ENCODE measurements at regions not wholly inside any gene's neighbourhood (a gene's known extent, or its start where the extent isn't known, plus 50 kb on each side); places are given as distances from the start of the nearest gene placed in this dataset.

GRCh38 chr18:43662657-43663056 is 385.4 kb upstream of the SYT4 start:
- no peaks in the 10 kb centered on the region for H3K9me3 Mint-ChIP-seq (ENCODE audit: insufficient read depth)
- ChIA-PET CTCF (interaction anchor here (0.6 kb wide), 1 partner anchor 1018 kb away, joined by 3 read pairs; the partner anchor contains the start of gene SETBP1), POLR2A (no interaction called here)
- no peaks in the 10 kb centered on the region for H3K27me3 Mint-ChIP-seq (ENCODE audit: low read depth)
- no peak overlapping the region for H3K27ac Mint-ChIP-seq
- no peaks in the 10 kb centered on the region for H3K36me3 Mint-ChIP-seq (ENCODE audit: low read depth)
- no peaks in the 10 kb centered on the region for H3K4me1 Mint-ChIP-seq (ENCODE audit: low read depth)
- DNase-seq (no peak), ATAC-seq (no peak)
- no peak overlapping the region for H3K4me3 Mint-ChIP-seq

- no peaks in the 10 kb centered on the region for H3K9me3 Mint-ChIP-seq (ENCODE audit: insufficient read depth)
Measured at GRCh38 chr18:43663159-43663558, 385.9 kb upstream of the SYT4 start.

DNA sequence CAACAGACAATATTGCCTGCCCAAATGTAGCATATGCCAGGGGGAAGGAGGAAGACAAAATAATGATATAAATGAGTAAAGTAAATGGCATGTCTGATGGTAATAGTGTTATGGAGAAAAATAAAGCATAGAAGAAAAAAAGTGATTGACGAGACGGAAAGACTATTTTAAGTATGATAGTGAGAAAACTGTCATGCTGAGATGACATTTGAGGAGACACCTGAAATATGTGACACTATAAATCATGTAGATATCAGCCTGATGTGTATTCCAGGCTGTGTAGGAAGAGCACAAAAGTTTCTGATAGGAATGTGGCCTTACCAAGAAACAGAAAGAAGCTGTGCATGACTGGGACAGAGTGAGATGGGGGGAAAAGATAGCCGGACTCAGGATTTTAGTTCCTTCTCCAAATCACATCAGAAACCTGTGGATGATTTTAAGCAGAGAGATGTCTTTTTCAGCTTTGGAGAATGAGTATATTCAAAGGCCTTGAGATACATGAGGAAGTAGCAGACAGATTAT is 387.3 kb upstream of the SYT4 start:
- POLR2A ChIA-PET, result no interaction called here
- H3K9me3 Mint-ChIP-seq (ENCODE audit: insufficient read depth), result no peaks in the 10 kb centered on the region
- no peak for ATAC-seq
- no peak overlapping the region for H3K4me3 Mint-ChIP-seq
- no peak overlapping the region for H3K27ac Mint-ChIP-seq
- no peaks in the 10 kb centered on the region for H3K4me1 Mint-ChIP-seq (ENCODE audit: low read depth)
- DNase-seq, result no peak
- CTCF ChIA-PET, result no interaction called here
- H3K27me3 Mint-ChIP-seq (ENCODE audit: low read depth), result no peaks in the 10 kb centered on the region
- no peaks in the 10 kb centered on the region for H3K36me3 Mint-ChIP-seq (ENCODE audit: low read depth)

More at GRCh38 chr18:43663159-43663558, 385.9 kb upstream of the SYT4 start:
- H3K27ac Mint-ChIP-seq, result no peak overlapping the region
- DNase-seq (no peak), ATAC-seq (no peak)
- CTCF ChIA-PET, result no interaction called here
- no peaks in the 10 kb centered on the region for H3K36me3 Mint-ChIP-seq (ENCODE audit: low read depth)
- no peaks in the 10 kb centered on the region for H3K27me3 Mint-ChIP-seq (ENCODE audit: low read depth)
- no peak overlapping the region for H3K4me3 Mint-ChIP-seq
- H3K4me1 Mint-ChIP-seq (ENCODE audit: low read depth), result no peaks in the 10 kb centered on the region
- POLR2A ChIA-PET, result no interaction called here

DNA sequence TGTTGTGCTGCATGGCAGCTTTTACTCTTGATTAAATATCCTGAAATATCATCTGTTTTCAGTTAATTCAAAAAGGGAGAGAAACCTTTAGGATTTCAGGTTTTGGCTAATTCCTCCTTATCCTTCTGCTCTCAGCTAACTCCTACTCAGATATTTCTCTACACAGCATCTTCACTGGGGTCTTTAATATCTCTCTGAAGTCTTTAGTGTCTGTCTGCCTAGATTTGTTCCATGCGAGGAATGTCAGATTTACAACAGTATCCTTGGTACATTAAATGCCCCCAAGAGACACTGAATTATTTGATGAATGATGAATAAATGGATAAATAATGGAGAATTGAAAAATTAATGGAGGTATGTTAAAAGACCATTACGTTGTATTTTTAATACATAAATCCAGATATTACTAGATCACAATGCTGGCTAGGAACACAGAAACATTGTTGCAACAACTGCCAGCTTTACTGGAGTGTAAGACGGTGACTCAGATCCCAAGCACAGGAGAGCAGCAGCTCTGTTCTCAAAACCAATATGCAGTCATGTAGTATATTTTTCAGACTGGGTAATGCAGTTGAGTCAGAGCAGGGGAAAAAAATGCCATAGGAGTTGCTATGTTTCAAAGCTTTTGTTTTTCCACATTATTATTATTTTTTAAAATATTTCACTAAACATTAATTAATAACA is 388.0 kb upstream of the SYT4 start:
- Mint-ChIP-seq H3K9me3 (ENCODE audit: insufficient read depth) (no peaks in the 10 kb centered on the region), H3K4me1 (ENCODE audit: low read depth) (no peaks in the 10 kb centered on the region), H3K36me3 (ENCODE audit: low read depth) (no peaks in the 10 kb centered on the region), H3K27ac (no peak overlapping the region), H3K27me3 (ENCODE audit: low read depth) (no peaks in the 10 kb centered on the region), H3K4me3 (no peak overlapping the region)
- CTCF ChIA-PET, result no interaction called here
- DNase-seq, result no peak
- POLR2A ChIA-PET, result no interaction called here
- ATAC-seq, result no peak

GRCh38 chr18:43668866-43669265 is 391.6 kb upstream of the SYT4 start:
- Mint-ChIP-seq H3K27me3 (ENCODE audit: low read depth) (no peaks in the 10 kb centered on the region), H3K4me1 (ENCODE audit: low read depth) (no peaks in the 10 kb centered on the region), H3K9me3 (ENCODE audit: insufficient read depth) (no peaks in the 10 kb centered on the region), H3K36me3 (ENCODE audit: low read depth) (no peaks in the 10 kb centered on the region), H3K4me3 (no peak overlapping the region), H3K27ac (no peak overlapping the region)
- DNase-seq, result no peak
- ChIA-PET POLR2A (no interaction called here), CTCF (no interaction called here)
- ATAC-seq, result no peak

DNA sequence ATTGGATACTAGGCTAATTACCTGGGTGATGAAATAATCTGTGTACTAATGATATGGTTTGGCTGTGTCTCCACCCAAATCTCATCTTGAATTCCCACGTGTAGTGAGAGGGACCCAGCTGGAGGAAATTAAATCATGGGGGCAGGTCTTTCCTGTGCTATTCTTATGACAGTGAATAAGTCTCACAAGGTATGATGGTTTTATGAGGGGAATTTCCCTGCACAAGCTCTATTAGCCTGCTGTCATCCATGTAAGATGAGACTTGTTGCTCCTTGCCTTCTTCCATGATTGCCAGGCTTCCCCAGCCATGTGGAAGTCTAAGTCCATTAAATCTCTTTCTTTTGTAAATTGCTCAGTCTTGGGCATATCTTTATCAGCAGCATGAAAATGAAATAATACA is 394.1 kb upstream of the SYT4 start:
- no peak overlapping the region for H3K27ac Mint-ChIP-seq
- no peak for DNase-seq
- no peak for ATAC-seq
- H3K36me3 Mint-ChIP-seq (ENCODE audit: low read depth), result no peaks in the 10 kb centered on the region
- H3K9me3 Mint-ChIP-seq (ENCODE audit: insufficient read depth), result peaks cover 4% of the 10 kb centered on the region
- H3K4me3 Mint-ChIP-seq, result no peak overlapping the region
- ChIA-PET POLR2A (no interaction called here), CTCF (no interaction called here)
- H3K4me1 Mint-ChIP-seq (ENCODE audit: low read depth), result no peaks in the 10 kb centered on the region
- H3K27me3 Mint-ChIP-seq (ENCODE audit: low read depth), result no peaks in the 10 kb centered on the region

GRCh38 chr18:43680096-43680495 is 402.8 kb upstream of the SYT4 start:
- Mint-ChIP-seq H3K27me3 (ENCODE audit: low read depth) (no peaks in the 10 kb centered on the region), H3K4me1 (ENCODE audit: low read depth) (no peaks in the 10 kb centered on the region), H3K4me3 (no peak overlapping the region), H3K9me3 (ENCODE audit: insufficient read depth) (peaks cover 4% of the 10 kb centered on the region), H3K27ac (no peak overlapping the region), H3K36me3 (ENCODE audit: low read depth) (no peaks in the 10 kb centered on the region)
- ChIA-PET CTCF (no interaction called here), POLR2A (no interaction called here)
- ATAC-seq (no peak), DNase-seq (no peak)

- Mint-ChIP-seq H3K9me3 (ENCODE audit: insufficient read depth) (peaks cover 4% of the 10 kb centered on the region), H3K27ac (no peak overlapping the region), H3K4me1 (ENCODE audit: low read depth) (no peaks in the 10 kb centered on the region), H3K4me3 (no peak overlapping the region), H3K36me3 (ENCODE audit: low read depth) (no peaks in the 10 kb centered on the region), H3K27me3 (ENCODE audit: low read depth) (no peaks in the 10 kb centered on the region)
- DNase-seq (no peak), ATAC-seq (no peak)
- ChIA-PET CTCF (no interaction called here), POLR2A (no interaction called here)
Measured at GRCh38 chr18:43681661-43682060, 404.4 kb upstream of the SYT4 start.

GRCh38 chr18:43682196-43682595 is 404.9 kb upstream of the SYT4 start:
- no peak overlapping the region for H3K4me3 Mint-ChIP-seq
- CTCF ChIA-PET, result no interaction called here
- H3K27ac Mint-ChIP-seq, result no peak overlapping the region
- no peaks in the 10 kb centered on the region for H3K27me3 Mint-ChIP-seq (ENCODE audit: low read depth)
- no peak for ATAC-seq
- H3K9me3 Mint-ChIP-seq (ENCODE audit: insufficient read depth), result peaks cover 4% of the 10 kb centered on the region
- H3K36me3 Mint-ChIP-seq (ENCODE audit: low read depth), result no peaks in the 10 kb centered on the region
- POLR2A ChIA-PET, result no interaction called here
- H3K4me1 Mint-ChIP-seq (ENCODE audit: low read depth), result no peaks in the 10 kb centered on the region
- no peak for DNase-seq

DNA sequence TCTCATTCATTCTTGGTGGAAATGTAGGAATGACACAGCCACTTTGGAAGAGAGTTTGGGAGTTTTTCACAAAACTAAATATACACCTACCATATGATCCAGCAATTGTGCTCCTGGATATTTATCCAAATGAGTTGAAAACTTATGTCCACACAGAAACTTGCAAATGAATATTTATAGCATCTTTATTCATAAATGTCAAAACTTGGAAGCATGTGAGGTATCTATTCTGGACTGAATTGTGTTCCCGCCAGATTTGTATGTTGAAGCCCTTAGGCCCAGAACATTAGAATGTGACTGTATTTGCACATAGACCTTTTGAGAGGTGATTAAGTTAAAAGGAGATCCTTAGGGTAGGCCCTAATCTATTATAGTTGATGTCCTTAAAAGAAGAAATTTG is 409.4 kb upstream of the SYT4 start:
- CTCF ChIA-PET, result no interaction called here
- no peak for DNase-seq
- H3K36me3 Mint-ChIP-seq (ENCODE audit: low read depth), result no peaks in the 10 kb centered on the region

DNA sequence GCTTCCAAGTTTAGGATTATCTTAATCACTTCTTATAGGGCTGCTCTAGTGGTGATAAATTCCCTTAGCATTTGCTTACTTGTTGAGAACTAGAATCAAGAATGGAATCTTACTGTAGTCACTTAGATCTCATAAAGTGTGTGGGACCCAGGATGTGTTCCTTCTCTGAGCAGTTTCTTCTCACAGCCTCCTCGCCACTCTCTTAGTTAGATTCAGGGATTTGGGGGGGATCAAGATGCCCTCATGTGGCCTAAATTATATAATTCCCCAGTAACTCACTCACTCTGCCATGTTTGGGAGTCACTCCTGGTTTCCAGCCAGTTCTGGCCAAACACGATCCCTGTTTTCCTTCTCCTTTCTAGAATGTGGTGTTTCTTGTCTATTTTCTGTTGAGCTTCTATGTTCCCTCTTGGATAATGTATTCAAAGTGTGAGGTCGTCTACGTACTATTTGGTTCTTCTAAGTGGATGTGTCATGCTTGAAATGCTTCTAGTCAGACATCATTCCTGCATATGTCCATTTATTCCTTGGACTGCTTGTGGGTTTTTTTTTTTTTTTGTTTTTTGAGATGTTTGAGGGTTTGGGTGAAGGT is 414.9 kb upstream of the SYT4 start:
- H3K9me3 Mint-ChIP-seq (ENCODE audit: insufficient read depth), result no peaks in the 10 kb centered on the region
- POLR2A ChIA-PET, result no interaction called here
- no peak for DNase-seq
- peaks cover 3% of the 10 kb centered on the region for H3K4me1 Mint-ChIP-seq (ENCODE audit: low read depth)
- no peaks in the 10 kb centered on the region for H3K27me3 Mint-ChIP-seq (ENCODE audit: low read depth)
- CTCF ChIA-PET, result no interaction called here
- H3K27ac Mint-ChIP-seq, result no peak overlapping the region
- no peak for ATAC-seq
- H3K36me3 Mint-ChIP-seq (ENCODE audit: low read depth), result no peaks in the 10 kb centered on the region
- no peak overlapping the region for H3K4me3 Mint-ChIP-seq

More for the DNA sequence above, 409.4 kb upstream of the SYT4 start:
- H3K4me1 Mint-ChIP-seq (ENCODE audit: low read depth), result peaks cover 3% of the 10 kb centered on the region
- no peaks in the 10 kb centered on the region for H3K27me3 Mint-ChIP-seq (ENCODE audit: low read depth)
- POLR2A ChIA-PET, result no interaction called here
- peaks cover 4% of the 10 kb centered on the region for H3K9me3 Mint-ChIP-seq (ENCODE audit: insufficient read depth)
- no peak overlapping the region for H3K4me3 Mint-ChIP-seq
- ATAC-seq, result no peak
- no peak overlapping the region for H3K27ac Mint-ChIP-seq

DNA sequence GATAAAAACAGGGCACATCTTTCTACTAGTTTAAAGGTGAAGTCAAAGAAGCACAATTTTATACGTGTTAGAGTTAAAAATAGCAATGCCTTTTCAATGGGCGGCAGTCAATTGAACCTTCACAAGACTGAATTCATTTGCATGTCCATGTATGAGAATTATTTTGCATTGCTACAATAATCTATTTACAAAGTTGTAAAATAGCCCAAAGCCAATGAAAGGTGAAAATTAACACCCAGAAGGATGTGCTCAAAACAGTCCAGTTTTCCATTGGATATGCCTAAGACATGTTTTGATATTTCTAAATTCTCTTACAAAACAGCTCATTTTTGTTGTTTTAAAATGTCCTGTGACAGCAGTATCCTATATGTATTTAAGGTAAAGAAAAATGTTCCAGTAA is 425.1 kb upstream of the SYT4 start:
- ChIA-PET CTCF (no interaction called here), POLR2A (no interaction called here)
- Mint-ChIP-seq H3K4me1 (ENCODE audit: low read depth) (no peaks in the 10 kb centered on the region), H3K27me3 (ENCODE audit: low read depth) (no peaks in the 10 kb centered on the region), H3K4me3 (no peak overlapping the region), H3K9me3 (ENCODE audit: insufficient read depth) (no peaks in the 10 kb centered on the region), H3K27ac (no peak overlapping the region), H3K36me3 (ENCODE audit: low read depth) (no peaks in the 10 kb centered on the region)
- DNase-seq, result no peak
- no peak for ATAC-seq

- ATAC-seq (no peak), DNase-seq (no peak)
- POLR2A ChIA-PET, result no interaction called here
- H3K4me3 Mint-ChIP-seq, result no peak overlapping the region
- no peaks in the 10 kb centered on the region for H3K9me3 Mint-ChIP-seq (ENCODE audit: insufficient read depth)
- H3K36me3 Mint-ChIP-seq (ENCODE audit: low read depth), result no peaks in the 10 kb centered on the region
- no peak overlapping the region for H3K27ac Mint-ChIP-seq
- H3K27me3 Mint-ChIP-seq (ENCODE audit: low read depth), result no peaks in the 10 kb centered on the region
- H3K4me1 Mint-ChIP-seq (ENCODE audit: low read depth), result no peaks in the 10 kb centered on the region
- CTCF ChIA-PET, result no interaction called here
Measured at GRCh38 chr18:43703050-43703449, 425.8 kb upstream of the SYT4 start.
